ENCODE measurements at regions not wholly inside any gene's neighbourhood (a gene's known extent, or its start where the extent isn't known, plus 50 kb on each side); places are given as distances from the start of the nearest gene placed in this dataset.

- DNase-seq (ENCODE audit: low read depth): no peak
These were observed 314.9 kb downstream of the EIPR1 start for GRCh38 chr2:3062476-3063260.

DNA sequence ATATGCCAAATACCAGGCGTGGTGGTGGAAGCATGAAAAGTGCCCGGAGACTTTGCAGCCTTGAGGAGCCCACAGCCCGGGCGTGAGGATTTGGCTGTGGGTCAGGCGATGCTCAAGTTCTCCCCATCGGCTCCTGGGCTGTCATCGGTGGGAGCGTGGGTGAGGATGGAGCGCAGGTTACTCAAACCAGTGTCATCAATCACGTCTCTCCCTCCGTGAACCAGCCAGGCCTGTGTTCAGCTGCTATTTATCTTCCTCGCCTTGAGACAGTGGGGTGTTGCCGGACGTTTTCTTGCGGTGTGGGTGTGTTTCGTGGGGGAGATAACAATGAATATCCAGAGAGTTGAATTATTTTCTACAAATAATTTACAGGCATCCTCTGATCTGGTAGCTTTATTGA is 317.6 kb downstream of the EIPR1 start:
- DNase-seq (ENCODE audit: low read depth): no peak

DNA sequence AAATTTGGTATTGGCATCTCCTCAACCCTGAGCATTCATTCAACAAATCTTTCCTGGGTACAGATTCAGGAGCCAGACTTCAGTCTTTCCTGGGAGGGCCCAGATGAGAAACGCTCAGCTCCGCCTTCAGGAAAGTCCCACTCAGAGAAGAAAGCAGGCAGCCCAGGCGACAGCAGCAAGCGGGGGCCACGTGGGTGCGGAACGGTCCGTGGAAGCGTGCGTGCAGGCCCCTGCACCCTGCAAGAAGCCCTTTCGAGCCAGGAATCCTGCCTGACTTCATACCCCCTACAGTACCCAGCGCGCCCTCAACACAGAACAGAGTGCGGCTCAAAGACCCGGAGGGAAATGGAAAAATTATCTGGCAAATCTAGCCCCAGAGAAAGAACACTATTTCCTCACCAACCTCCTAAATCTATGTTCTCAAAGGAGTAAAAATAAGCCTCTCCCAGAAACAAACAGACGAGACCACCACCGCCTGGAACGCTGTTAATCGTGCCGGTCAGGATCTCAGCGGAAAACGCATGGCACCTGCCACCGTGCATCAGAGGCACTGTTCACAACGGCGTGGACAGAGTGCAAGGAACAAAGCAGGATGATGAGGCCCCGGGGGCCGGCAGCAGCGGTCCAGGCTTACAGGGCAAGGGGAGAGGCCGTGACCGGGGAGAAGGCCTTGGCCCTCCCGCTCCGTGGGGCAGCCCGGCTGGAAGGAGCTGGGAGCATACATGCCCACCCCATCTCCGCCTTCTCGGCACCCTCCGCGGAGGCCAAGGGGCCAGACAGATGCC is 318.3 kb downstream of the EIPR1 start:
- no peak for DNase-seq (ENCODE audit: low read depth)

GRCh38 chr2:3054066-3054465 is 323.6 kb downstream of the EIPR1 start:
- DNase-seq (ENCODE audit: low read depth): no peak

DNA sequence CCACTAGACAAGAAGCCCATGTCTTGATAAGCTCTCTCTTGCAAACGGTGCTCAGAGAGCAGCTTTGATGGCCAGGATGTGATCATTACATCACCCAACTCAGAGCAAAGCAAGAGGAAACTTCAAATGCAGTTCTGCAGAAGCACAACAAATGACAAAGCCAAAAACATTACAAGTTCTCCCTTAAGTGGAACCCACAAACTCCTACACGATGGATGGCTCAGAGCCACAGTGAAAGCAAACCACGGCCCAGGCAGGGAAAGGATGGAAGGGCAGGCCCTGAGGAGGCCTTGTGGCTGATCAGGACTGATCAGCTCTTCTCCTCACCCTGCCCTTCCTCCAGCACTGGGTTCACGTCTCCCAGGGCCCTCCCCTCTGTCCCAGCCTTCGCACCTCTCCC is 326.4 kb downstream of the EIPR1 start:
- DNase-seq (ENCODE audit: low read depth): no peak

DNA sequence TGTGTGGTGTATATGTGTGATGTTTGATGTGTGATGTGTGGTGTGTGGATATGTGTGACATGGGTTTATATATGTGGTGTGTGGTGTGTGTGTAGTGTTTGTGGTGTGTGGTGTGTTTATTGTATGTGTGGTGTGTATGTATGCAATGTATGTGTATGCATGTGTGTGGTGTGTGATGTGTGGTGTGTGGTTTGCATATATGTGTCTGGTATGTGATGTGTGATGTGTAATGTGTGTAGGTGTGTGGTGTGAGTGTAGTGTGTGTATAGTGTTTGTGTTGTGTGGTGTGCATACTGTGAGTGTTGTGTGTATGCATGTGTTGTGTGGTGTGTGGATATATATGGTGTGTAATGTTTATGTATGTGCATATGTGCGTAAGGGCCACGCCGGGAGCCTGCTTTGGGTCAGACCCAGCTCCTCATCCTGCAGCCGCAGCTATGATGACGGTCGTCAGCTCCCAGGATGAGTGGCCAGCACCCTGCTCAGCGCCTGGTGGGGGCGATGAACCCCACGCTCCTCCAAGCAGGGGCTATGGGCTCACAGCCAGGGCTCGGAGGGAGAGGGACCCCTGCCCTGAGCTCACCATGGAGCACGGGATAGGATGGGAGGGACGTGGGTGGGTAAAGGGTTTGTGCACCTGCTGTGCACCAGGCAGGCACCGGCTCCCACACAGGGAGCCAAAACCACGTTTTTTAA is 331.3 kb downstream of the EIPR1 start:
- no peak for DNase-seq (ENCODE audit: low read depth)

DNA sequence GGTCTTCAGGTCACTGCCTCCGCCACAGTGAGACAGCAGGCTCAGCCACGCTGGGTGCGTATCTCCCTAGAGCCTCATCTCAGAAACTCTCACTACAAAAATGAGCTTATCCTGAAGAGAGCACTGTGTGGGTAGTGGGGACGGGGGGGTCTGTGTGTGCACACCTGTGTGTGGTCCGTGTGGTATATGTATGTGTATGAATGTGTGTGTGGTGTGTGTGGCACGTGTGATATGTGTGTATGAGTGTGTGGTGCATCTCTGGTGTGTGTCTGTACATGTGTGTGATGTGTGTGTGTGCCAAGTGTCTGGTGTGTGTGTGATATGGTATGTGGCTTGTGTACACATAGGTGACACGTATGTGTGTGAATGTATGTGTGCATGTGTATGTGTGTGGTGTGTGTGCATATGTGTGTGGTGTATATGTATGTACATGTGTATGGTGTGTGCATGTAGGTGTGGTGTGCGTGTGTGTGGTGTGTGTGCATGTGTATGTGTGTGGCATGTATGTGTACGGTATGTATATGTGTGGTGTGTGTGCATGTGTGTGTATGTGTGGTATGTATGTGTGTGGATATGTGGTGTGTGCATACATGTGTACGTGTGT is 332.2 kb downstream of the EIPR1 start:
- no peak for DNase-seq (ENCODE audit: low read depth)

GRCh38 chr2:3044587-3045317 is 332.9 kb downstream of the EIPR1 start:
- DNase-seq (ENCODE audit: low read depth): no peak

DNA sequence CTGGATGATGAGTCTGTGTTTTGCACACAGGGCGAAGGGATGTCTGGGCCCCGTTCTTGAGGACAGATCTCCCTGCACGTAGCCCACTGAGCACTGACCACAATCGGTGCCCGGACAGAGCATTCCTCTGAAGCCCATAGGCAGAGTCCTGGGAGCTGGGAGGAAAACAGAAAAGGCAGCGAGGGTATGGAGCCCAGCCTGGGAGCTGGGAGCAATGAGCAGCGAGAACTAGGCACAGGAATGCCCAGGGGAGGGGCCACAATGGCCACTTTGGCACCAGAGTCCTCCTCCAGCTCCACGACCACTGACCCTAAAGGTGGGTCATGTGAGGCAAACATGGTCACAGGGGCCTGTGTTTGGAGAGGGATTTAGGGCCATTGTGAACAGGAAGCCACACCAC is 333.9 kb downstream of the EIPR1 start:
- DNase-seq (ENCODE audit: low read depth): no peak

GRCh38 chr2:3042601-3043585 is 334.7 kb downstream of the EIPR1 start:
- no peak for DNase-seq (ENCODE audit: low read depth)

DNA sequence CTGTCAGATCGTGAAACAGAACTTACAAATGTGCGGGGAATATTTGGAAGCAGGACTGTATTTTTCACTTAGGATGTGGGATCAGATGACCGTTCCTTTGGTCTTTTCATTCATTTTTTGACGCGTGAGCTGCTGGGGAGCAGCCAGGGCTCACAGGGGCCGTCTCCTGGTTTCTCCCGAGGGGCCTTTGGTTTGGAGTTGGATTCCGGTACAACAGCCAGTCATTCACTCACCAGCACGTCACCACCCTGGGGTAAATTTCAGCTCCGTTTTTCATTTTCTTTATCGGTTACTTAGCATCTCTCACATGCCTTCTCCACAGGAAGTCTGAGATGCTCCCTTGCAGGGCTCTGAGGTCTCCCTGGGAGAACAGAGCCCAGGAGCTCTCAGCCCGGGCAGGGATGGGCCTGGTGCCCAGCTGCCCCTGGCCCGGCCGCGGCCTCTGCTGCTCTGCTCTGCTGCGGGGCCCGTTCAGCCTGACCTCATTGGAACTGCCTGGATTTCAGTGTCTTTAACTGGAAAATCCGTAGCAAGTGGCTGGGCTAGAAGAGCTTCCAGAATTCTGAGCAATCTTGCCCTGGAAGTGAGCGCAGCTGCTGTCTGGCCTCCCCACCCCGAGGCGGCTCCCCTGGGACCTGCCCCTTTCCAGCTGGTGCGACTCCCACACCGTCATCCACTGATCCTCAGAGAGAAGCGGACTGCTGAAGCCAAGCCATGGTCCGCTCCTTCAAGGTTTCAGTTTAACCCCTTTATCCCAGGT is 335.6 kb downstream of the EIPR1 start:
- no peak for DNase-seq (ENCODE audit: low read depth)

GRCh38 chr2:3041246-3041645 is 336.4 kb downstream of the EIPR1 start:
- no peak for DNase-seq (ENCODE audit: low read depth)

DNA sequence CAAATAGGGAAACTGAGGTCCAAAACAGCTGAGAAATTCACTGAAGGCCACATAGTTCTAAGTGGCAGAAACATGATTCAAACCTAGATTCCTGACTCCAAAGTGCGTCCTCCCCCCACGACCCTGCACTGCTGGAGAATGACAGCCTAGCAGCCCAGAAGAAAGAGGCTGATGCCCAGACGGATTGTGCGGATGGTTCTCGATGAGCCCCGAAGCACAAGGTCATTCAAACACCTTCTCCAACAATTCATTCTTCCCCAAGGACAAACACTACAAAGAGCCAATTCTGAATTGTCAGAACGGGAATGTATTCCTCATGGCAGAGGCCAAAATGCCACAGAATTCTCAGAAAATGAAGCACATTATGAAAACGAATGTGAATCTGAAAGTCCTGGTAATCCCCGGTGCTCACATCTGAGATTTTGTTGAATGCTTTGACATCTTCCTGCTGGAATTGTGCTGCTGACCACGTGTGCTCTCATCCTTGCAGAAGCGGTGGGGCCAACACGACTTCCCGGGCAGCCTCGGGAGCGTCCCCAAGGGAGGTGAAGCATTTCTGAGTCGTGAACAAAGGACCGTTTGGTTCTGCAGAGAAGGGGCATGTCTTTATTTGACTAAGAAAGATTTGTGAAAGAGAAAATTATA is 337.0 kb downstream of the EIPR1 start:
- DNase-seq (ENCODE audit: low read depth): no peak

- no peak for DNase-seq (ENCODE audit: low read depth)
These were observed 337.6 kb downstream of the EIPR1 start for GRCh38 chr2:3040066-3040428.

GRCh38 chr2:3039188-3040065 is 338.2 kb downstream of the EIPR1 start:
- DNase-seq (ENCODE audit: low read depth): no peak

- no peak for DNase-seq (ENCODE audit: low read depth)
These were observed 339.0 kb downstream of the EIPR1 start for GRCh38 chr2:3038636-3039035.

GRCh38 chr2:3037196-3038194 is 340.1 kb downstream of the EIPR1 start:
- no peak for DNase-seq (ENCODE audit: low read depth)
